GM12872 (cell line): ENCODE measurements at regions not wholly inside any gene's neighbourhood (a gene's known extent, or its start where the extent isn't known, plus 50 kb on each side); places are given as distances from the start of the nearest gene placed in this dataset.

Experiments
- TF ChIP-seq, protein P1 (sequence below): IDR thresholded peaks from 3 replicates; pipeline ENCODE4 v1.5.1; 2011; ENCODE audit warnings: low read depth, mild to moderate bottlenecking, low read length, moderate library complexity; ENCODE audit not compliant: insufficient read depth

DNA sequence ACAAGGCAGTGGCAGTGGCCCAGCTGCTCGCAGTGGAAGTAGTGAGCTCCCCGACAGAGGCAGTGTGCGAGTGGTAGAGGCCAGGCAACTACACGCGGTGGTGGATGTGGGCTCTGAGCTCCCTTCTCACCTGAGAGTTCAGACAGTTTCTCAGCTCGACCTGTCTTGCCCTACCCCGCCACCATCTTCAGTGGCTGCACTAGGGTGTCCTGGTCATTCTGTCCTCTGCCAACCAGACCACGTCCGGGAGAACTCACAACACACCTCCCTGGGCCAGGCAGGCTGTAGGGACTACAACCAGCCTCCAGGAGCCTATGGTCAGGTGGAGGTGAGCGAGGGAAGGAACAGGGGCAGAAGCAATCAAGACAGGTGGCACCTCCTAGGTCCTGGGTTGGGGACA lies 106.3 kb upstream of the SMAD3 start:
- TF ChIP-seq, protein P1, sequence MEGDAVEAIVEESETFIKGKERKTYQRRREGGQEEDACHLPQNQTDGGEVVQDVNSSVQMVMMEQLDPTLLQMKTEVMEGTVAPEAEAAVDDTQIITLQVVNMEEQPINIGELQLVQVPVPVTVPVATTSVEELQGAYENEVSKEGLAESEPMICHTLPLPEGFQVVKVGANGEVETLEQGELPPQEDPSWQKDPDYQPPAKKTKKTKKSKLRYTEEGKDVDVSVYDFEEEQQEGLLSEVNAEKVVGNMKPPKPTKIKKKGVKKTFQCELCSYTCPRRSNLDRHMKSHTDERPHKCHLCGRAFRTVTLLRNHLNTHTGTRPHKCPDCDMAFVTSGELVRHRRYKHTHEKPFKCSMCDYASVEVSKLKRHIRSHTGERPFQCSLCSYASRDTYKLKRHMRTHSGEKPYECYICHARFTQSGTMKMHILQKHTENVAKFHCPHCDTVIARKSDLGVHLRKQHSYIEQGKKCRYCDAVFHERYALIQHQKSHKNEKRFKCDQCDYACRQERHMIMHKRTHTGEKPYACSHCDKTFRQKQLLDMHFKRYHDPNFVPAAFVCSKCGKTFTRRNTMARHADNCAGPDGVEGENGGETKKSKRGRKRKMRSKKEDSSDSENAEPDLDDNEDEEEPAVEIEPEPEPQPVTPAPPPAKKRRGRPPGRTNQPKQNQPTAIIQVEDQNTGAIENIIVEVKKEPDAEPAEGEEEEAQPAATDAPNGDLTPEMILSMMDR = no peak

DNA sequence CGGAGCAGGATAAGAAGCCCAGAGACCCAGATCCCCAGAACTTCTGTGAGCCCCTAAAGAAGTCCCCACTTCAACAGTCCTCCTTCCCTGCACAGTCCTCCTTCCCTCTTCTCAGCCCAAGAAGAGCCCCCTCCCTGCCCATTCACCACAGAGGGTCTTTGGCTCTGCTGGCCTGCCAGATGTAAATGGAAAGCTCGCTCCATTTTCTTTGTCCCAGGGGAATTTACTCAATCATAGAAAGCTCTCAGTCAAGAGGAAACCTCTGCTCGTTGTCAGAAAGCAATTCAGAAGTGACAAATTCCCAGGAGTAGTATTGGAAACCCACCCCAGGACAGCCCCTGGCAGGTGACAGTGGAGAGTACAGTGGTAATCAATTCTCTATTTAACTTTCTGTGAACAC lies 105.5 kb upstream of the SMAD3 start:
- TF ChIP-seq, protein P1 = no peak

DNA sequence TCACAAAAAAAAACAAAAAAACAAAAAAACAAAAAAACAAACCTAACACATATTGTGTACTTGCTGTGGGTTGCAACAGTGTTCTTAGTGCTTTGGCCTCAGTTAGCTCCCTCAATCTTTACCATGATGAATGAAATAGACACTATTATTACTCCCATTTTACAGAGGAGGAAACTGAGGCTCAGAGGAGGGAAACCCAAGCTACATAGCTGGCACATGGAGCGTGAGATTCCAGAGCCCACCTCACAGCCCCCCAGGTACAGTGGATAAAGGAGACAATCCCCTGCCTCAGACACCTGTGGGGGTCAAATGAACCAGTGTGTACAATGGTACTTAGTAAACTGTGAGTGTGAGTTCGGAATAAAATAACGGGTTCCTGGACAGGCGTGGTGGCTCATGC lies 104.9 kb upstream of the SMAD3 start:
- TF ChIP-seq, protein P1 = no peak

DNA sequence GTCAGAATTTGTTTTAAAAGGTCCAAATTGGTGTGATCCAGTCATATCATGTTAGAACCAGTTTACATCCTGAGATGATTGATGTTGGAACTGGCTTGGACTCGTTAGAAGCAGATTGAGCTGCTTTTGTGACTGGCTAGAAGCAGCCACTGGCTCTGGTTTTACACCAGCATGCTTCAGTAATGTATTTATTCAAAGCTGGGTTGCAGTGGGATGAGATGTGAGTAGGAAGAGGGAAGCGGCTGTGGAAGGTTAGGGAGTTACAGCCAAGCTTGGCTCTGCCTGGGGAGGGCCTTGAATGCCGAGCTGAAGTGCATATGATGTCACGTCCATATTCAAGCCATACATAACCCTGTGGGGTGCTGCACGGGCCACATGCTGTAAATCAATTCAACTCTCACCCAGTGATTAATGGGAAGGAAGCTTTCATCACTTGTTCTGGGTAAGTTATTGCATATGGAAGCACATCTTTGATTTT lies 104.0 kb upstream of the SMAD3 start:
- TF ChIP-seq, protein P1 = no peak

DNA sequence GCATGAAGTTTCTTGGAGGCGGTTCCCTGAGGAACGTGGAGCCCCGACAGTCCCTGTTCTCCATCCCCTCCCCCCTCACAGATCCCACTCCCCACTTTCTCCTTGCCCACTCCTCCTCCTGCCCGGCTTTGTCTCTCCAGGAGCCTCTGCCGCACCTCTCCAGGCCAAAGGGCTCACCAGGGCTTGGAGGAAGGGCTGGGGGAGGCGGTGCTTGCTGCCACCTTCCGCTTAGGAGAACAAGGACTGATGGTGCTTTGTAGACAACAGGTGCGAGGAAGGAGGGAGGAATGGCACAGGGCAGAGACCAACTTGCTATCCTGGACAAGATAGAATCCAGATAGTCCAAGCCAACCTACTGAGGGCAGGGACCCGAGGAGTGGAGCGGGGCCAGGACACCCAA lies 103.5 kb upstream of the SMAD3 start:
- TF ChIP-seq, protein P1 = no peak

DNA sequence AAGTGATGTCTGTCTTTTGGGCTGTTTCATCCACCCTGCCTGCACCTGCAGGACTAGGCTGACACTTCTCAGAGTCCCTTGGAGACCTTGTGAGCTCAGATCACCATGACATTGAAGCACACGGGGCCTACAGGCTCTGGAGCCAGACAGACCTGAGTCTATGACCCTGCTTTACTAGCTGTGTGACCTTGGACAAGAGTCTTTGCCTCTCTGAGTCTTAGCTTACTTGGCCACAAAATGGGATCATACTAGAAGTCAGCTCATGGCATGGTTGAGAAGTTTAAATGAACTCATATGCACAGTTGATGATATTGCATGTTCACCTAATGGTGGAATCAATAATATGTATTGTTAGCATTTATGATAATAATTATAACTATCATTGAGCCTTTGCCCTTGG lies 102.9 kb upstream of the SMAD3 start:
- TF ChIP-seq, protein P1 = no peak

DNA sequence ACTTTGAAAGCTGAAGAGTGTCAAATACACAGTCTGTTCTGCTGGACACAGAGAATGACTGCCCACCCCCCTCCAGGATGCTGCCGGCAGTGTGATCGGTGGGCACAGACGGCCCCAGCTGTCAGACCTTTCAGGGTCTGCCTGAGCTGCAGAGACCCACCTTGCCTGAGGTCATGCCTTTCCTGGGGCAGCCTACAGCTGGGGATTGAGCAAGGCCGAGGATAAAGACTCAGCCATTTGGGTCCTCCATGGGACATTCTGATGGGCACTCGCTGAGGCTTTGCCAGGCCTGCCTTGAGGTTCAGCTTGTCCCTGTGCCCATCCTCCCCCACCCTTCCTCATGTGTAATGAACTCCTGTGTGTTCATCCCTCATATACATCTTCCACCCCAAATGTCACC lies 102.3 kb upstream of the SMAD3 start:
- TF ChIP-seq, protein P1 = no peak

DNA sequence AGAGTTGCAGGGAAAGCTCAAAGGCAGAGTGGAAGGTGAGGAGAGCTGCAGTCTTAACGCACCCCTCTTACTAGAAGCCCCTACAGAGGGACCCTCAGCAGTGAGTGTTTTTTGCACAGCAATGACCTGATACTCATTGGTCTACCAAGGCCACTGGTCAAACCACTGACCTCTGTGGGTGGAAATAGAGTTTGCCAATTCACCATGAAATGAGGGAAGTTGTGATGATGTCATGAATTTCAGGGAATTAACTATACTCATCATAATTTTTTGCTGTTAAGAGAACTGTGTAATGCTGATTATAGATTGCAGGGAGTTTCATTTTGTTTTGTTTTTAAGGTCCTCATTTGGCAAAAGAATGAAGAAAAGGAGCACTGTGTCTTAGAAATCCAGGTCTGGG lies 101.7 kb upstream of the SMAD3 start:
- TF ChIP-seq, protein P1 = no peak
